ENCODE measurements at regions not wholly inside any gene's neighbourhood (a gene's known extent, or its start where the extent isn't known, plus 50 kb on each side); places are given as distances from the start of the nearest gene placed in this dataset.

GRCh38 chr6:135647521-135647920, 150.0 kb upstream of the AHI1 start:
- peaks cover 11% of the 10 kb centered on the region for H3K9me3 Mint-ChIP-seq (ENCODE audit: unreplicated experiment)
- TF ChIP-seq CTCF (IDR thresholded peaks at IDR 0.05) = no peak
- H3K4me1 Mint-ChIP-seq (ENCODE audit: unreplicated experiment) = peaks cover 2% of the 10 kb centered on the region
- no peak overlapping the region for H3K27ac Mint-ChIP-seq (ENCODE audit: unreplicated experiment)
- DNase-seq (ENCODE audit: extremely low spot score, unreplicated experiment) = no peak
- H3K27me3 Mint-ChIP-seq (ENCODE audit: unreplicated experiment) = no peaks in the 10 kb centered on the region
- no peaks in the 10 kb centered on the region for H3K36me3 Mint-ChIP-seq (ENCODE audit: unreplicated experiment)
- H3K4me3 Mint-ChIP-seq (ENCODE audit: unreplicated experiment) = no peak overlapping the region

GRCh38 chr6:135651964-135652755, 154.6 kb upstream of the AHI1 start:
- H3K9me3 Mint-ChIP-seq (ENCODE audit: unreplicated experiment) = peaks cover 19% of the 10 kb centered on the region
- TF ChIP-seq CTCF (IDR thresholded peaks at IDR 0.05) = no peak
- H3K4me3 Mint-ChIP-seq (ENCODE audit: unreplicated experiment) = no peak overlapping the region
- H3K27ac Mint-ChIP-seq (ENCODE audit: unreplicated experiment) = peak overlapping the region; percentile 36
- DNase-seq (ENCODE audit: extremely low spot score, unreplicated experiment) = no peak
- peaks cover 6% of the 10 kb centered on the region for H3K36me3 Mint-ChIP-seq (ENCODE audit: unreplicated experiment)
- H3K4me1 Mint-ChIP-seq (ENCODE audit: unreplicated experiment) = peaks cover 2% of the 10 kb centered on the region
- peaks cover 4% of the 10 kb centered on the region for H3K27me3 Mint-ChIP-seq (ENCODE audit: unreplicated experiment)

GRCh38 chr6:135655055-135655454, 157.5 kb upstream of the AHI1 start:
- no peak overlapping the region for H3K4me3 Mint-ChIP-seq (ENCODE audit: unreplicated experiment)
- TF ChIP-seq CTCF (IDR thresholded peaks at IDR 0.05) = no peak
- H3K4me1 Mint-ChIP-seq (ENCODE audit: unreplicated experiment) = peaks cover 2% of the 10 kb centered on the region
- peaks cover 6% of the 10 kb centered on the region for H3K36me3 Mint-ChIP-seq (ENCODE audit: unreplicated experiment)
- peaks cover 19% of the 10 kb centered on the region for H3K9me3 Mint-ChIP-seq (ENCODE audit: unreplicated experiment)
- peaks cover 4% of the 10 kb centered on the region for H3K27me3 Mint-ChIP-seq (ENCODE audit: unreplicated experiment)
- no peak overlapping the region for H3K27ac Mint-ChIP-seq (ENCODE audit: unreplicated experiment)
- DNase-seq (ENCODE audit: extremely low spot score, unreplicated experiment) = no peak

- Mint-ChIP-seq H3K4me1 (ENCODE audit: unreplicated experiment) (peaks cover under 1% of the 10 kb centered on the region), H3K27ac (ENCODE audit: unreplicated experiment) (no peak overlapping the region), H3K4me3 (ENCODE audit: unreplicated experiment) (no peak overlapping the region), H3K9me3 (ENCODE audit: unreplicated experiment) (peaks cover 20% of the 10 kb centered on the region), H3K27me3 (ENCODE audit: unreplicated experiment) (peaks cover 4% of the 10 kb centered on the region), H3K36me3 (ENCODE audit: unreplicated experiment) (peaks cover 6% of the 10 kb centered on the region)
- no peak for TF ChIP-seq CTCF (IDR thresholded peaks at IDR 0.05)
- no peak for DNase-seq (ENCODE audit: extremely low spot score, unreplicated experiment)
These were observed 159.7 kb upstream of the AHI1 start for GRCh38 chr6:135657207-135657606.

- Mint-ChIP-seq H3K4me1 (ENCODE audit: unreplicated experiment) (no peaks in the 10 kb centered on the region), H3K27ac (ENCODE audit: unreplicated experiment) (no peak overlapping the region), H3K9me3 (ENCODE audit: unreplicated experiment) (peaks cover 26% of the 10 kb centered on the region), H3K4me3 (ENCODE audit: unreplicated experiment) (no peak overlapping the region), H3K27me3 (ENCODE audit: unreplicated experiment) (peaks cover 4% of the 10 kb centered on the region), H3K36me3 (ENCODE audit: unreplicated experiment) (peaks cover 6% of the 10 kb centered on the region)
- no peak for TF ChIP-seq CTCF (IDR thresholded peaks at IDR 0.05)
- no peak for DNase-seq (ENCODE audit: extremely low spot score, unreplicated experiment)
These were observed 160.9 kb upstream of the AHI1 start for GRCh38 chr6:135658481-135658880.
